Tibial artery (tissue), 4 donors: ENCODE measurements at regions not wholly inside any gene's neighbourhood (a gene's known extent, or its start where the extent isn't known, plus 50 kb on each side); places are given as distances from the start of the nearest gene placed in this dataset.
A peak's percentile ranks its signal among the peaks of the same experiment; 100 is the strongest.

Experiments used
- DNase-seq, 2 donors: peaks; one replicate each; pipeline ENCODE4 v3.0.0-alpha.2; 2019
- H3K27ac ChIP-seq, 2 donors: fragments of 200-600 bp; sonication (generic) in 1 of 2; 1 replicate in 1 of 2; 2 replicates in 1 of 2; pipeline ENCODE4 v1.5.1; 2018 to 2019; ENCODE audit warnings: mild to moderate bottlenecking in 1 of 2
- H3K27me3 ChIP-seq, 2 donors: fragments of 200-600 bp; sonication (generic) in 1 of 2; one replicate each; pipeline versions ENCODE4 v1.5.1 to v1.6.0; 2016 to 2019
- H3K36me3 ChIP-seq, 3 donors: fragments of 200-600 bp; sonication (generic) in 2 of 3; one replicate each; pipeline ENCODE4 v1.5.1; 2016 to 2019; ENCODE audit warnings: mild to moderate bottlenecking in 2 of 3
- H3K4me1 ChIP-seq, 4 donors: fragments of 200-600 bp; sonication (generic) in 2 of 4; 1 replicate in 3 of 4; 2 replicates in 1 of 4; pipeline ENCODE4 v1.5.1; 2016 to 2019
- H3K4me3 ChIP-seq, 2 donors: fragments of 200-600 bp; sonication (generic) in 1 of 2; 1 replicate in 1 of 2; 2 replicates in 1 of 2; pipeline ENCODE4 v1.5.1; 2018 to 2019; ENCODE audit warnings: mild to moderate bottlenecking in 2 of 2
- H3K9me3 ChIP-seq, 3 donors: fragments of 200-600 bp; sonication (generic) in 1 of 3; one replicate each; pipeline ENCODE4 v1.5.1; 2016 to 2019
- intact Hi-C: fragments of 100-400 bp; cut with DNase I; formaldehyde crosslinking; loops from one replicate; pipeline ENCODE4 v1.15.0; 2023; ENCODE audit warnings: low total_unique reads
- TF ChIP-seq, protein P1 (sequence below), 2 experiments: fragments of 200-600 bp in 1 of 2; fragments of 450-650 bp in 1 of 2; IDR thresholded peaks; one replicate each; pipeline ENCODE4 v1.5.1; 2017 to 2019; ENCODE audit warnings: antibody characterized with exemption in 2 of 2, mild to moderate bottlenecking in 1 of 2, moderate library complexity in 1 of 2

DNA sequence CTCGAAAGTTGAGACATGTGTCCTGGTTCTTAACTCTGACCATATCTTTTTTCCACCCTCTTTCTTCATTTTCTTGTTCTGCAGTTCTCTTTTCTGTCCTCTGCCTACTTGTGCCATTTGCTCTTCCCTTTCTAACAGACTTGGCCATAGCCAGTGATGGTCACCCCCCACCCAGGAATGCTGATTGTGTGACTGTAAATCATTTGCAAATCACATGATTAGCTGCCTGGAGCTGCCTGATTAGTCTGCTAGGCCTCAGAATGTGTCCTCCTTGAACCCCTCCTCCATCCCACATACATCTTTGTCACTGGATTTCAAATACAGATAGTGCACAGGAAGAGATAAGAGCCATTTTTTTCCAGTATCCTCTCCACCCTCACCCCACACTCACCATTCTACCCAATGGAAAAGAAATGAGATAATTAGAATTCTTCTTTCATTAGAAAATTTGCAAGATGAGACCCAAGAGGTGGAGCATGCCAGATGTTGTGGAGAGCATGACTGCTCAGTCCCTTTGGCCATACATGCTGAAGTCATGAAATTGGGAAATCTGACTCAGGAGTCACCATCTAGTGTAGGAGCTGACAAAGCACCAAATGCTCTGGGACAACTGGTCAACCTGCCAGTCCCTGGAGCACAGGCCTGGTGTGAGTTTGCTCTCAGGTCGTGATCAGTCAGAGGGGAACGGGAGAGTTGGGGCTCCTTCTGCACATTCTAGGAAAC lies 538.2 kb downstream of the CCDC171 start:
- no peak overlapping the region for H3K4me3 ChIP-seq
- no peaks in the 10 kb centered on the region for H3K27me3 ChIP-seq
- H3K36me3 ChIP-seq, result no peaks in the 10 kb centered on the region
- DNase-seq, result no peak
- H3K27ac ChIP-seq, result no peak overlapping the region
- peaks cover 0 to 7% (median 5%) of the 10 kb centered on the region in 3 donors for H3K9me3 ChIP-seq
- TF ChIP-seq, protein P1, sequence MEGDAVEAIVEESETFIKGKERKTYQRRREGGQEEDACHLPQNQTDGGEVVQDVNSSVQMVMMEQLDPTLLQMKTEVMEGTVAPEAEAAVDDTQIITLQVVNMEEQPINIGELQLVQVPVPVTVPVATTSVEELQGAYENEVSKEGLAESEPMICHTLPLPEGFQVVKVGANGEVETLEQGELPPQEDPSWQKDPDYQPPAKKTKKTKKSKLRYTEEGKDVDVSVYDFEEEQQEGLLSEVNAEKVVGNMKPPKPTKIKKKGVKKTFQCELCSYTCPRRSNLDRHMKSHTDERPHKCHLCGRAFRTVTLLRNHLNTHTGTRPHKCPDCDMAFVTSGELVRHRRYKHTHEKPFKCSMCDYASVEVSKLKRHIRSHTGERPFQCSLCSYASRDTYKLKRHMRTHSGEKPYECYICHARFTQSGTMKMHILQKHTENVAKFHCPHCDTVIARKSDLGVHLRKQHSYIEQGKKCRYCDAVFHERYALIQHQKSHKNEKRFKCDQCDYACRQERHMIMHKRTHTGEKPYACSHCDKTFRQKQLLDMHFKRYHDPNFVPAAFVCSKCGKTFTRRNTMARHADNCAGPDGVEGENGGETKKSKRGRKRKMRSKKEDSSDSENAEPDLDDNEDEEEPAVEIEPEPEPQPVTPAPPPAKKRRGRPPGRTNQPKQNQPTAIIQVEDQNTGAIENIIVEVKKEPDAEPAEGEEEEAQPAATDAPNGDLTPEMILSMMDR (IDR thresholded peaks at IDR 0.05), result no peak
- intact Hi-C loops, result no loop called here
- peaks cover 0 to 13% (median 7%) of the 10 kb centered on the region in 4 donors for H3K4me1 ChIP-seq

DNA sequence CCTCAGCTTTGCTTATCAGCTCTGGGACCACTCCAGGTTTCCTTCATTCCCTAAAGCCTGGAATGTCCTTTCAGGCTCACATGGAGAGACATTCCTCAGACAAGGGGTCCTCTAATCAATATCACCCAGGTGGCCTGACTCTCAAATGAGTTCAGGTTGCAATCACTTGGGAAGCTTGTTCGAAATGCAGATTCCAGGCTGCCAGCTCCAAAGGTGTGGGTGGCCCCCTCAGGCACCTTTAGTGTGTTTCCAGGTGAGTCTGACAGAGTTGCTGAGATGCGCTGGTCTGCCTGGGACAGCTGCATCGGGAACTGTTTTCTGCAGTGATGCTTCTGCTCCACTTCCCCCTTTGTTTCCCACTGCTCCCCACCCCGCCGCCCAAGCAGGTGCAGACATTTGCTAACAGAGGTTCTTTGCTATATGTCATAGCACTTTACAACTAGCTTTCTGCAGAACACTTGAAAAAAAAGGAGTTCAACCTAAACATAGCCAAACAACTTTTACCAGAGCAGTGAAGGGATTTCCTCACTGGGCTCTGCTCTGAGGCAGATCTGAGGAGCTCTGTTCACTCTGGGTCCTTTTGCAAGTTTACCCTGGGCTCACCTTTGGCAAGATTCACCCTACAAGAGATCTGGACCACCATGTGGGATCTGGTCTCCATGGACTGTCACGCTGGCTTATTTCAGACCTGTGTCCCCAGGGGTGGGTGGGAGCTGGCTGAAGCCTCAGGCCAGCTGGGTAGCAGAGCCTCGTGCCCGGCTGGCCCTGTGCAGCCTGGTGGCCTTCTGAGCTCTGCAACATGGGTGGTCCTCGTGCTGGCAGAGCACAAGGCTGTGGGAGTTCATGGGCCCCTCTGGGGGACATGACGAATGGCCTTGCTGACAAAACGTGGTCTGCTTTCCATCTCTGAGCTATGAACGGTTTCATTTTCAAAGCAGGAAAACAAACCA lies 539.6 kb downstream of the CCDC171 start:
- H3K27me3 ChIP-seq, result no peaks in the 10 kb centered on the region
- TF ChIP-seq, protein P1 (IDR thresholded peaks at IDR 0.05), result no peak
- peaks cover 0 to 13% (median 7%) of the 10 kb centered on the region in 4 donors for H3K4me1 ChIP-seq
- intact Hi-C loops, result no loop called here
- no peaks in the 10 kb centered on the region for H3K9me3 ChIP-seq
- DNase-seq, result no peak
- H3K4me3 ChIP-seq, result no peak overlapping the region
- no peaks in the 10 kb centered on the region for H3K36me3 ChIP-seq
- no peak overlapping the region for H3K27ac ChIP-seq

DNA sequence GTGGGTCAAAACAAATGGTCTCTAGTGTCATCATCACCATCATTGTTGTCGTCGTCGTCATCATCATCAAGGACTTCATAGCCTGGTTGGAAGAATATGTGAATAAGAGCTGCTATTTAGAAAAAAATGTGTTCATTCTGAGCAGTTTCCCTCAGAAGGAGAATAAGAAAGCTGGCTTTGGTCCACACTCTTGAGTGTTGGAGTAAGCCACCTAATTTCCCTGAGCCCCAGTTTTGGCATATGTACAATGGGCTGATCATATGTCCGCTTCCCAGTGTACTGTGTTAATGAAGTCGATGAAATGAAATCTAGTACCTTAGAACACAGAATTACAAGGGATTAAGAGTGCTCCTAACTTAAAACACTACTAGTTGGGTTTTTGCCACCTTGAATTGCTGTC lies 545.5 kb downstream of the CCDC171 start:
- intact Hi-C loops, result no loop called here
- Histone ChIP-seq H3K4me3 (no peak overlapping the region), H3K4me1 (peaks cover 0 to 36% (median 30%) of the 10 kb centered on the region in 4 donors), H3K27me3 (no peaks in the 10 kb centered on the region), H3K27ac (no peak overlapping the region), H3K9me3 (no peaks in the 10 kb centered on the region), H3K36me3 (no peaks in the 10 kb centered on the region)
- TF ChIP-seq, protein P1 (IDR thresholded peaks at IDR 0.05), result no peak
- DNase-seq, result no peak

DNA sequence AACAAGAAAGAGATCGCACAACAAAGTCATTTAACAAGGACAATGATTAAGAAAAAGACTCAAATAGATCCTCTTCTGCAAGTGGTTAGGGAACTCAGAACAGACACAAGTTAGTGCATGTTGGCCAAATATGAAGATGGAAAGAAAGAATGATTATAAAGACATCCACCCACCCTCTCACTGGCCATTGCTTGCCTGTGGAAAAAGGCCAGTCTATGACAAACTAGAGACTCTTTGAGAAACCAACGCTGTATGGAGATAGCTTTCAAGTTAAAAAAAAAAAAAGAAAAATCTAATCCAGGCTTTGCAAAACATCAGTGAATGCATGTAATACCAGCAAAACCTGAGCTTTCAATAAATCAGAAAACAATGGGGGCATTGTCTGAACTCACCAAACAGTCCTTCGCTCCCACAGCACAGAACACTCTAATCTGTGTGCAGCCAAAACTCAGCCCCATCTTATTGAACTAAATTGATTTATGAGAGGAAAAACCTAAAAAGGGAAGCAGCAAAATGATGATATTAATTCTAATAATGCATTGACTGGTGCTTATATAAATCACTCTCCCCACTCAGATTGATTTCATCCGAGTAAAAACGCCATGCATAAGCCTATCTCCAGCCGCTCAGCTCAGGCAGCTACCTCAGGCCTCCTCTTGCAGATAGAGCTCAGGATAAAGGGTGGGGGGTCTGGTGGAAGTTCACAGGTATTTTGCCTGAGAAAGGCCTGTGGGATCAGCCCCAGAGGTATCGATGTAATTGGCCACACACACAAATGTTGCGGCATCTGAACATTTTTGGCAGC lies 547.1 kb downstream of the CCDC171 start:
- H3K4me1 ChIP-seq, result peaks cover 0 to 51% (median 43%) of the 10 kb centered on the region in 4 donors

More for the DNA sequence above, 547.1 kb downstream of the CCDC171 start:
- Histone ChIP-seq H3K9me3 (no peaks in the 10 kb centered on the region), H3K4me3 (no peak overlapping the region), H3K27me3 (no peaks in the 10 kb centered on the region), H3K36me3 (no peaks in the 10 kb centered on the region), H3K27ac (peak overlapping the region; percentile 53 to 70)
- no peak for DNase-seq
- intact Hi-C loops, result no loop called here
- TF ChIP-seq, protein P1 (IDR thresholded peaks at IDR 0.05), result no peak
